ENCODE measurements at regions not wholly inside any gene's neighbourhood (a gene's known extent, or its start where the extent isn't known, plus 50 kb on each side); places are given as distances from the start of the nearest gene placed in this dataset.

DNA sequence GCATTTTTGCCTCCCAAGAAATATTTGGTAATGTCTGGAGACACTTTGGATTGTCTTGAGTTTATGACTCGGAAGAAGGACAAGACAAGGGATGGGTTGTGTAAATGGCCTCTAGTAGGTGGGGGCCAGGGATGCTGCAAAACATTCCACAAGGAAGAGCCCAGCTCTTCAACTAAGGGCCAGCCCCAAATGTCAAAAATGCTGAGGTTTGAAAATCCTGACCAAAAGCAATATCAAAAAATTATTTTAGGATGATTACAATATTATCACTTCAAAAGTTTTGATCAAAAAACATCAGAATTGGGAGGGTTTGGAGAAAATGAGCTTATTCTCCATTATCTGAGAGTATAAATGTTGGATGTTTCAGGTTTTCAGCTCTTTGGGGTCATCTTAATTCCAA is 248.9 kb upstream of the SLC24A2 start:
- no peak for DNase-seq

DNA sequence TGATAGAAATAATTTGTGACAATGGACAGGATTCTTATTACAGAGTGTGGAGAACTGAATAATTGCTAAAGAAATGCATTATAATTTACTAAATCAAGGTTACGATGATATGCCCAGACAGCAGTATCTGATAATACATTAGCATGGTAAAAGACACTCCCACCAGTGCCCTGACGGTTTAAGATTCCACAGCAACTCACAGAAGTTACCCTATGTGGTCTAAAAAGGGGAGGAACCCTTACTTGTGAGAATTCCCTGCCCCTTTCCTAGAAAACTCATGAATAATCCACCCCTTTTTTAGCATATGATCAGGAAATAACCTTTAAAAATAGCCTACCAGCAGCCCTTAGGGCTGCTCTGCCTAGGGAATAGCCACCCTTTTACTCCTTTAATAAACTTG is 244.7 kb upstream of the SLC24A2 start:
- no peak for DNase-seq

GRCh38 chr9:20032413-20033006 is 243.7 kb upstream of the SLC24A2 start:
- no peak for DNase-seq

- no peak for DNase-seq
Measured at GRCh38 chr9:20031836-20032235, 243.0 kb upstream of the SLC24A2 start.

DNA sequence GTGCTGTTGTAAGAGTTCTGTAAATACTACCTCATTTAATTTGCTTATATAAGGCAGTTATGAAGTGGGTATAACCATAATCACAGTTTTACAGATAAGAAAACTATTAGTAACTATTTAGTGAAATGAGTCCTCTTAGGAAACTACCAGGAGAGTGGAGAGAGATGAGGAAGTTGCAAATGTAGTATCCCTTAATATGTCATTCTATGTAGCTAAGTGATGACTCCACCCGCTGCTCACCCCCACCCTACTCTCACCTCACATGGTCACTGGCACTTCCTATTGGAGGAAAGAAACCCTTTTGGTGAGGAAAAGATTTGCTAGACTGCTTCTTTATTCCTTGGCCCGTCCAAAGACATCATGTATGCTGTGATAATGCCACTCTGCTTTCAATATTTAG is 241.8 kb upstream of the SLC24A2 start:
- DNase-seq: no peak

DNA sequence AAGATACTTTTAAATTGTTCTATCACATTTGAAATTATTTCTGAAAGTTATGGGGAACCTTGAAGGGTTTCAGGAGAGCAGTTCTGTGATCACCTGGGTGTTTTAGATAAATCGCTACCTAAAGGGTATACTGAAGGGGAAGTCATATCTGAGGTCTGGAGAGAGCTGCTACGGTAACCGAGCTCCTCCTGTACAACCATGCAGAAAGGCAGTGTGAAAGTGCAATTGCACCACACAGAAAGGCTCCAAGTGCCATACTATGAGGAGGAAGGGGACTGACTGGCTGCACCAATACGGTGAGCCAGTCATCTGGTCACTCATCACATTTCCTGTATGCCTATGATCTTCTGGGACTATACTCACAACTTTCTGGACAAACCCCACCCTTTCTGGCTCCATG is 241.4 kb upstream of the SLC24A2 start:
- no peak for DNase-seq

DNA sequence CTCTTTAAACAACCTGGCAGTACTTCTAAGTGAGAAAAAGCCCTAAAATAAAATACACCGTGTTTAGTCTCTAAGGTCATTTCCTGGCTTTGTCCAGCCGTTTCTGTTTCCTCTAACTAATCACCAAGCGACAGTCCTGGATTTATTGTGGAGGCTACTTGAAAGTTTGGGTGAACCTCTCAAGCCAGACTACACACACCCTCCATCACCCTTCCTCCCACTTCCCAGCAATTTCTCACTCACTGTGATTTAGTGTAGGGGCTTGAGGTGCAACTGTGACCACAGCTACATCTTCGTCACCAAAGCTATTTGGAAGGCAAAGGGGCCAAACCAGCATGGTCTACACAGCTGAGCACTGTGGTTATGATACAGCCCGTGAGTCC is 240.0 kb upstream of the SLC24A2 start:
- no peak for DNase-seq

DNA sequence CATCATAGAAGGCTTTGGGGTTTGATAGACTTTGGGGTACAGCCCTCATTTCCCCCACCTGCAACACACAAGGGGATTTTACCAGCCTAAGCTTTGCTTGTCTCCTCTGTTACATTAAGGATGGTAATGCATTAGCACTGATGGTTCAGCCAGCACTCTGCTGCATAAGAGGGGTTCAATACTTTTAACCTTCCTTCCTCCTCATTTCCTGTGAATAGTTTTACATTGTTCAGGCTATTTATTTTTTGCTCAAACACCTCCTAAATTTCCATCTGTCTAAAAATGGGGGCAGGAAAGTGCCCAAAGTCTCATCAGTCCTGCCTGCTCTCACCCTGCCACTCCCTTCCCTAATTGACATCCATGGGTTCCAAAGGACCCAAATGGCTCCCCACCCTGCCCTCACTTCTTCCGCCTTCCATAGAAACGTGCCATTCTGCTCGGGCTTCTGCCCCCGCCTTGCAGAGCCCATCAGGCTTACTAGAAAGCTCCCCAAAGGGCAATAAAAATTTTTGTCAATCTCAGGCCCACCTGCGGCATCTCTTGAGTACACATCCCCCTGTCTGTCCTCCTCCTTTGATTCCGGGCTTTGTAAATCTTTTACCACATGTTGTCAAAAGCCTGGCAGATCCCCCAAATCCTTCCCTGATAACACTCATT is 239.5 kb upstream of the SLC24A2 start:
- DNase-seq: no peak

- DNase-seq: no peak
Measured at GRCh38 chr9:20023961-20024571, 235.2 kb upstream of the SLC24A2 start.

DNA sequence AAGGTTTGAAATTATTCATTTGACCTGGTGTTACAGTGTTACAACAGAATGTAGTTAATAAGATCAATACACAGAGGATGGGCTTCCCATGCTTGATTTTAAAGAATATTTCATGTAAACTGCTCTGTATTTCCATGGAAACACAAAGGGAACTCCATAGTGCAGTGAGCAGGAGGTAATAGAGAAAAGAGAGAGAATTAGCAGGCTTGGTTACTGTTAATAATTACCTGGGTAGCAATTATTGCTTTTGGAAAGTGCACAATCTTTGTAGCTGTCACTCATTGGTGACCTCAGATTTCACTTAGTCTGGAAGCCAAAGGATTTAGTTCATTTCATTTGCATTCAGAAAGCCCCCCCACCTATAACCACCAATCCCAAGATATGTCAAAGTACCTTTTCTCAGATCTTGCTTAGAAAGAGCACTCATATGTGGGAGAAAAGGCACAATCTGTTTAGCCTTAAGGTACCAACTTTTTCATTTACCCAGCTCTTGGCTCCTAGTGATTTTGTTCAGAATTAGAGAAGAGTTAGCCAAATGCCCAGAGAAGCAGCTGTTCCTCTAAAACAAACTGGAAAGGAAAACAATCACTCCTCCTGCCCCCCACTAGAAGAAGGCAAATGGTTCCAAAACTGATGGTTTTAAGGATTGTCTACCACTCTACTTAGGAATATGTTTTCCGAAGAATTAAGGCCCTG is 234.5 kb upstream of the SLC24A2 start:
- no peak for DNase-seq

DNA sequence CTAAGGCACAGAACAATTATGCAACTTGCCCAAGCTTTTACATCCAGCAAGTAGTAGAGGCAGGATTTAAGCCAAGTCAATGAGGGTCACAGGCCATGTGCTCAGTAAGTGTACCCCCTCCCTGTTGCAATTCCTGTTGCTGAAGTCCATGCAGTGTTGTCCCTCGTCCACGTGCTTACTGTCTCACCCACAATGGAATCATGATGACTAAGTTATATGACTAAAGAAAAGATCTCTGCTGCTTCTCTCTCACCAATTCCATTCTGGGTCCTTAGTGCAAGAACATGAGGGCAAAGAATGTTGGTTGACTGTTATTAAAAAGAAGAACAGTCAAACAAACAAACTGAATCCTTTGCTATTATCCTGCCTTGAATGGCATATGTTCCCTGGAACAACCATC is 233.6 kb upstream of the SLC24A2 start:
- DNase-seq: no peak

- peak; percentile 19 for DNase-seq
Measured at GRCh38 chr9:20016611-20017010, 227.8 kb upstream of the SLC24A2 start.

DNA sequence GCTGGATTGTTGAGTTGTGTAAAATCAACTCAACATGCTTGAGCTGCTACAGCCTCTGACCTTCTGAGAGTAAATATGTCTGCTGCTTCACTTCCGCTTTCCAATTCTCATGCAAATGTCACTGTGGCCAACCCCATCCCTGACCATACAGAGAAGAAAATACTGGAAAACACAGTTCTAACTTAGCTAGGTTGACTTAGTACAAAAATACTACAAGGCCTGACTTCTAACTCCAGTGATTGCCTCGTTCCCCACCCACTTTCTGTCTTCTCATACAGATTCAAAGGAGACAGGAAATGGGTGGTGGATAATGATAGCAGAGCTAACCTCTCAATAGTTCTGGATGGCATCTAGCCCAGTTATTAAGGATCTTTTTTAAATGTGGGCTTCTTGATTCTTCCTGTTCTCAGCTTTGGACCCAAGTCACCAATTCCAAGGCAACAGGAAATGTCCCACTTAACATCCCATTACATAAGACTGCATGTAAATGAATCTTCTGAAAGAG is 226.6 kb upstream of the SLC24A2 start:
- peak; percentile 53 for DNase-seq

DNA sequence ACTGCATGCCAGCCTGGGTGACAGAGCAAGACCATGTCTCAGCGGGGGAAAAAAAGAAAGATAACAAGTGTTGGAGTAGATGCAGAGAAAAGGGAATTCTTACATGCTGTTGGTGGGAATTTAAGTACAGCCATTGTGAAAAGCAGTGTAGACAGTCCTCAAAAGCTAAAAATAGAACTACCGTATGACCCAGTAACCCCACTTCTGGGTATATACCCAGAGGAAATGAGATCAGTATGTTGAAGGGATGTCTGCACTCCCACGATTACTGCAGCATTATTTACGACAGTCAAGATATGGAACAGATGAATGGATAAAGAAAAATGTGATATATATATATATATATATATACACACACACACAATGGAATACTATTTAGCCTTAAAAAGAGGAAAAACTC is 225.3 kb upstream of the SLC24A2 start:
- no peak for DNase-seq

- DNase-seq: no peak
Measured at GRCh38 chr9:20012232-20012631, 223.4 kb upstream of the SLC24A2 start.

DNA sequence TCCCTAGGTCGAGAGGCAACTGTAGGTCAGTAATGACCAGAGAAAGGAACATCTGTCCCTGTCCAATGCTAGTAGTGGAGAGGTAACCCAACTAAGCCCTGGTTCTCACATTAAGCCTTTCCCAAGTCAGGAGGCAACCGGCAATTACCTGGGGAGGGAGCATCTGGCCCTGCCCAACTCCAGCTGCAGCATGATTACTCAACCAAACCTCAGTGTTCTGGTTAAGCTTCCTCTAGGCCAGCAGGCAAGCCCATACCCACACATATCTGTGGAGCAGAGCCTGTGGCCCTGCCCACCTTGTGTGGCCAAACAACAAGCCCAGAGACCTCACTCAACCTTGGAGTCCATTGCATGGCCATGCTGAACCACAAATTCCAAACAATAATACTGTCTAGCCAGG is 220.8 kb upstream of the SLC24A2 start:
- no peak for DNase-seq

GRCh38 chr9:20002011-20002410 is 213.2 kb upstream of the SLC24A2 start:
- no peak for DNase-seq

GRCh38 chr9:20001058-20001457 is 212.2 kb upstream of the SLC24A2 start:
- DNase-seq: no peak

GRCh38 chr9:19999491-20000057 is 210.7 kb upstream of the SLC24A2 start:
- DNase-seq: no peak

GRCh38 chr9:19998823-19999455 is 210.1 kb upstream of the SLC24A2 start:
- DNase-seq: no peak

DNA sequence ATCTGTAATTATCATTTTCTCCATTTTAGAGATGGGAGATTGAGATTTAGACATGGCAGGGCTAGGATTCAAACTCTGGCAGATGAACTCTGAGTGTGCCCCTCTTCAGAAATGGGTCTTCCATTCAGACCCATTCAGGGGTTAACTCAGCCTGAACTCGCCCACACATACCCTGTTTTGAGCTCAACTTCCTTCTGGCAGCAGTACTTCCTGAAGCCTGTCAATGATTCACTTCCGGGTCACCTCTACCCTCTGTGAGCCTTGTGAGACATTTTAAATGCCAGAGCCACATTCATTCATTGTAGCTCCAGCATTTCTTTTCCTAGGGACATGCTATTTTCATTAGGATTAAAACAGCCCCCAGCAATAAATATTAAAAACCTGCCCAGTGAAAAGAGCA is 209.3 kb upstream of the SLC24A2 start:
- no peak for DNase-seq

GRCh38 chr9:19995619-19996018 is 206.8 kb upstream of the SLC24A2 start:
- no peak for DNase-seq

DNA sequence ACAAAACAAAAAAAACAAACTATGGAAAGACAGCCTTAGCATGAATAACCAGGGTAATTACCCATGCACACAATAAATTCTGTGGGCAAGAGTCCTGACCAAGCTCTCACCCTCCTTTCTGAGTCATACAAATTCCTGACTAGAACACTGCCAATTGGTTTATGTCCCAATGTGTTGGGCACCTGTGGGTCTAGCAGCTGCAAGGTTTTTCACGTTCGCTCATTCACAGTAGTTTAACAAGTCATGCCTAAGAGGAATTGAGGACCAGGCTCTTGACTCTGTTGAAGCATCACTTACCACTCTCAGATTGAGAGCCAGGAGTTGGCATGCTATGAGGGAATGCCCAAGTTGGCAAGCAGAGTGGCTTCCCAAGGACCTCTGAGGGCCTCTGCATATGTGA is 205.5 kb upstream of the SLC24A2 start:
- DNase-seq: no peak

Data from hematopoietic multipotent progenitor cell treated with erythropoietin and hydrocortisone succinate and interleukin-3 and kit ligand, for 6 days (in vitro differentiated cells).